ENCODE measurements at regions not wholly inside any gene's neighbourhood (a gene's known extent, or its start where the extent isn't known, plus 50 kb on each side); places are given as distances from the start of the nearest gene placed in this dataset.

DNA sequence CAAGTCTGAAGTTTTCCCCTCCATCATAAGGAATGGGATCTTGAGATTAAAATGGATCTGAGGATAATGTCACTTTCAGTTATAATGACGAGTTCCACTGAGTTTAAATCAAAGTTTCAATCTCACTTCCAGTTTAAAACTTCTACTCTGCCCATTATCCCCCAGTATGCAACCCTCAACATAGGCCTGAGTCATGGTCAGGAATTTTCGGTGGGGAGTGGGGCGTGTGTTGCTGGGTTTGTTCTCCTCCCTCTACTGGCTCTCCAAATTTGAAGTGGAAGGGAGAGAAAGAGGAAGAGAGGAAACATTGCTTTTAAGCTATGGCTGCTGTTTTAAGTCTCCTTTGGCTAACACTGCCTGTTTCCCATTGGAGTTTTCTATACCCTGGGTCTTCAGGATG is 152.9 kb downstream of the TM2D1 start:
- Histone ChIP-seq H3K27ac (ENCODE audit: low read depth, low read length) (no peak overlapping the region), H2BK120ac (replicated peaks; ENCODE audit: low read depth, low read length) (no peak overlapping the region), H3K4me3 (ENCODE audit: extremely low read depth in 1 of 4, insufficient read depth in 2 of 4, low read depth in 3 of 4, low read length in 4 of 4) (no peak overlapping the region), H3K9ac (replicated peaks in 1 of 4; ENCODE audit: extremely low read depth in 1 of 4, low read depth in 3 of 4, low read length in 3 of 4) (no peak overlapping the region), H2BK12ac (ENCODE audit: low read depth, low read length) (no peak overlapping the region), H4K91ac (replicated peaks; ENCODE audit: insufficient read length, low read length) (no peak overlapping the region), H4K20me1 (replicated peaks in 1 of 2; ENCODE audit: control insufficient read depth in 1 of 2, insufficient read depth in 2 of 2, low read length in 2 of 2) (no peaks in the 10 kb centered on the region), H2AFZ (ENCODE audit: low read length) (no peak overlapping the region), H4K5ac (ENCODE audit: insufficient read length, low read depth, low read length) (no peak overlapping the region), H2AK5ac (ENCODE audit: low read depth, low read length) (no peak overlapping the region), H3K9me3 (ENCODE audit: insufficient read depth in 2 of 2, low read depth in 1 of 2, low read length in 1 of 2) (peaks cover 0 to 2% of the 10 kb centered on the region in 2 experiments; a peak in 1 of 4 replicates), H3K4me2 (ENCODE audit: insufficient read depth in 1 of 2, low read depth in 2 of 2, low read length in 2 of 2) (no peak overlapping the region), H3K23me2 (ENCODE audit: low read depth, low read length) (no peaks in the 10 kb centered on the region), H3K79me2 (ENCODE audit: control insufficient read depth in 1 of 2, insufficient read depth in 2 of 2, low read length in 2 of 2) (no peaks in the 10 kb centered on the region), H3K4me1 (replicated peaks in 1 of 4; ENCODE audit: control insufficient read depth in 3 of 4, insufficient read depth in 4 of 4, low read length in 3 of 4) (no peaks in the 10 kb centered on the region), H3K27me3 (replicated peaks in 1 of 4; ENCODE audit: control insufficient read depth in 3 of 4, extremely low read depth in 1 of 4, insufficient read depth in 3 of 4, low read length in 3 of 4) (no peaks in the 10 kb centered on the region), H3K56ac (replicated peaks; ENCODE audit: insufficient read length, low read depth, low read length) (no peak overlapping the region), H2BK5ac (ENCODE audit: low read depth, low read length) (no peak overlapping the region), H3K23ac (ENCODE audit: insufficient read length) (no peak overlapping the region), H2BK15ac (ENCODE audit: low read length) (no peak overlapping the region), H3K14ac (ENCODE audit: insufficient read length) (no peak overlapping the region), H3K18ac (ENCODE audit: extremely low read depth, low read length) (no peak overlapping the region), H4K8ac (ENCODE audit: extremely low read depth, insufficient read depth, low read length) (no peak overlapping the region), H3K79me1 (ENCODE audit: low read depth, low read length) (no peaks in the 10 kb centered on the region; the same call in 1 of the 2 replicates), H3K4ac (replicated peaks; ENCODE audit: insufficient read length, low read depth, low read length) (no peak overlapping the region), H2BK20ac (ENCODE audit: low read length) (no peak overlapping the region), H3K36me3 (ENCODE audit: control insufficient read depth in 2 of 4, insufficient read depth in 4 of 4, low read length in 3 of 4) (no peaks in the 10 kb centered on the region)
- DNase-seq (ENCODE audit: low read depth in 1 of 2, low spot score in 2 of 2): no peak
- ChIA-PET CTCF (ENCODE audit: partially characterized antibody) (interaction anchor here (1.5 to 4.2 kb wide), 2 partner anchors 14 to 25 kb away, joined by 4 to 23 read pairs; no protein-coding TSS in a partner anchor), POLR2A (ENCODE audit: partially characterized antibody) (no interaction called here)
- 87% methylated on average over 3 of the region's 3 CpGs; no CpG with 5 or more reads in 1 of the 2 experiments for WGBS, 2 experiments (ENCODE audit: extremely low coverage in 1 of 2, insufficient coverage in 1 of 2, insufficient read length in 1 of 2, insufficient replicate concordance in 2 of 2, low coverage in 1 of 2, low lambda C conversion rate in 2 of 2, missing lambda C conversion rate in 1 of 2)
- no peak for FAIRE-seq
- TF ChIP-seq RNF2 (IDR thresholded peaks at IDR 0.05; ENCODE audit: borderline replicate concordance, low read depth, low read length, missing control alignments, poor library complexity, severe bottlenecking) (no peak), FOSL1 (IDR thresholded peaks at IDR 0.05; ENCODE audit: insufficient read depth, low read depth, low read length) (no peak), JUND (IDR thresholded peaks at IDR 0.05; ENCODE audit: low read length) (no peak), POLR2A (IDR thresholded peaks at IDR 0.05; ENCODE audit: control extremely low read depth in 1 of 2, low read depth in 2 of 2, low read length in 2 of 2) (no peak), RBBP5 (IDR thresholded peaks at IDR 0.05; ENCODE audit: borderline replicate concordance, low read depth, low read length) (no peak), NRF1 (IDR thresholded peaks at IDR 0.05; ENCODE audit: low read depth, low read length) (no peak), HDAC6 (IDR thresholded peaks at IDR 0.05; ENCODE audit: low read depth, low read length) (no peak), KDM5A (IDR thresholded peaks at IDR 0.05; ENCODE audit: low read length) (no peak), EZH2 (IDR thresholded peaks at IDR 0.05; ENCODE audit: low read depth, low read length, severe bottlenecking) (no peak), SIX5 (IDR thresholded peaks at IDR 0.05; ENCODE audit: low read depth, low read length) (no peak), CHD2 (IDR thresholded peaks at IDR 0.05; ENCODE audit: low read length) (no peak), GTF2F1 (IDR thresholded peaks at IDR 0.05; ENCODE audit: borderline replicate concordance, low read depth, low read length) (no peak), TEAD4 (IDR thresholded peaks at IDR 0.05; ENCODE audit: low read depth, low read length) (no peak), SIN3A (conservative IDR thresholded peaks at IDR 0.05 in 1 of 2, IDR thresholded peaks at IDR 0.05 in 1 of 2; ENCODE audit: low read depth in 1 of 2, low read length in 2 of 2) (no peak)
- TF ChIP-seq, protein P1, sequence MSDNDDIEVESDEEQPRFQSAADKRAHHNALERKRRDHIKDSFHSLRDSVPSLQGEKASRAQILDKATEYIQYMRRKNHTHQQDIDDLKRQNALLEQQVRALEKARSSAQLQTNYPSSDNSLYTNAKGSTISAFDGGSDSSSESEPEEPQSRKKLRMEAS (IDR thresholded peaks at IDR 0.05): no peak
